ENCODE measurements at regions not wholly inside any gene's neighbourhood (a gene's known extent, or its start where the extent isn't known, plus 50 kb on each side); places are given as distances from the start of the nearest gene placed in this dataset.

DNA sequence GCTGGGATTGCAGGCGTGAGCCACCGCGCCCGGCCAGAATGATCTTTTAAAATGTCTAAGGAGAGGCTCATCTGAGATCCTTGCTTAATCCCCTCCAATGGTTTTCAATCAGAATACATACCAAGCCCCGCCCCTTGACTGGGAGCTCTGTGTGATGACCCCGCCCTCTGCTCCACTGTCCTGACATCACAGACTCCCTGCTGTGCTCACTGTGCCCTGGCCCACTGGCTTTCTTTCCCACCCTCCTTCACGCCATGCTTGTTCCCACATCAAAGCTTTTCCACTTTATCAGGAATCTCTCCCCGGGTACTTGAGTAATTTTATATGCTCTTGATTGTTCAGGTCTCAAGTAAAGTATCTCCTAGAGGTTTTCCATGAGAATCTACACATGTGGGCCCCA is 762.3 kb upstream of the ID2 start:
- TF ChIP-seq, protein P1, sequence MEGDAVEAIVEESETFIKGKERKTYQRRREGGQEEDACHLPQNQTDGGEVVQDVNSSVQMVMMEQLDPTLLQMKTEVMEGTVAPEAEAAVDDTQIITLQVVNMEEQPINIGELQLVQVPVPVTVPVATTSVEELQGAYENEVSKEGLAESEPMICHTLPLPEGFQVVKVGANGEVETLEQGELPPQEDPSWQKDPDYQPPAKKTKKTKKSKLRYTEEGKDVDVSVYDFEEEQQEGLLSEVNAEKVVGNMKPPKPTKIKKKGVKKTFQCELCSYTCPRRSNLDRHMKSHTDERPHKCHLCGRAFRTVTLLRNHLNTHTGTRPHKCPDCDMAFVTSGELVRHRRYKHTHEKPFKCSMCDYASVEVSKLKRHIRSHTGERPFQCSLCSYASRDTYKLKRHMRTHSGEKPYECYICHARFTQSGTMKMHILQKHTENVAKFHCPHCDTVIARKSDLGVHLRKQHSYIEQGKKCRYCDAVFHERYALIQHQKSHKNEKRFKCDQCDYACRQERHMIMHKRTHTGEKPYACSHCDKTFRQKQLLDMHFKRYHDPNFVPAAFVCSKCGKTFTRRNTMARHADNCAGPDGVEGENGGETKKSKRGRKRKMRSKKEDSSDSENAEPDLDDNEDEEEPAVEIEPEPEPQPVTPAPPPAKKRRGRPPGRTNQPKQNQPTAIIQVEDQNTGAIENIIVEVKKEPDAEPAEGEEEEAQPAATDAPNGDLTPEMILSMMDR (IDR thresholded peaks at IDR 0.05): no peak
- no peak for TF ChIP-seq POLR2A (IDR thresholded peaks at IDR 0.05)

Measured in heart left ventricle (tissue), 13 donors.